Endothelial cell of umbilical vein (primary cell): ENCODE measurements at regions not wholly inside any gene's neighbourhood (a gene's known extent, or its start where the extent isn't known, plus 50 kb on each side); places are given as distances from the start of the nearest gene placed in this dataset.

Source experiments
- BruUV-seq: library from RNA; stranded (reverse); fragments of 400-500 nt; replicated peaks from 2 replicates; lab custom pipeline; 2021; lab: Mats Ljungman, UMichigan
- CTCF ChIA-PET: fragments of 300-600, 350-600 bp; sonication (Branson Sonifier 250); formaldehyde crosslinking; loops from one replicate; lab custom pipeline; 2021; ENCODE audit warnings: antibody characterized with exemption, inconsistent platforms; lab: Charles Lee
- POLR2A ChIA-PET: fragments of 300-600, 350-600 bp; sonication (Branson Sonifier 250); formaldehyde crosslinking; loops from one replicate; lab custom pipeline; 2021; ENCODE audit warnings: antibody characterized with exemption, inconsistent platforms; lab: Charles Lee
- DNase-seq: peaks from one replicate; pipeline ENCODE4 v3.0.0-alpha.2; 2011; ENCODE audit warnings: low read depth, low spot score
- FAIRE-seq: peaks from 2 replicates; lab custom pipeline; 2011; peaks lifted over from hg19 to GRCh38; lab: Jason Lieb, UNC
- H2AFZ ChIP-seq: 2 replicates; pipeline ENCODE4 v1.6.0; 2012; ENCODE audit warnings: low read depth, low read length, control low read depth, inconsistent platforms
- H3K27ac ChIP-seq: 2 replicates; pipeline ENCODE4 v1.5.1; 2011; ENCODE audit warnings: low read depth, mild to moderate bottlenecking, control low read depth, low read length, moderate library complexity; ENCODE audit not compliant: insufficient read depth
- H3K27me3 ChIP-seq, 2 experiments: 2 replicates each; pipeline versions ENCODE4 v1.6.0 to v1.6.1; 2011; ENCODE audit warnings: low read length in 2 of 2, mixed read lengths in 1 of 2; ENCODE audit not compliant: control insufficient read depth in 2 of 2, insufficient read depth in 2 of 2
- H3K36me3 ChIP-seq, 2 experiments: 2 replicates in 1 of 2; 3 replicates in 1 of 2; pipeline ENCODE4 v1.5.1; 2011; ENCODE audit warnings: low read length in 2 of 2, mild to moderate bottlenecking in 1 of 2, moderate library complexity in 1 of 2; ENCODE audit not compliant: control insufficient read depth in 2 of 2, insufficient read depth in 2 of 2; ENCODE audit errors: extremely low read depth in 1 of 2
- H3K4me1 ChIP-seq: 3 replicates; pipeline ENCODE4 v1.5.1; 2011; ENCODE audit warnings: mild to moderate bottlenecking, low read length; ENCODE audit not compliant: control insufficient read depth, insufficient read depth; ENCODE audit errors: extremely low read depth
- H3K4me2 ChIP-seq: 2 replicates; pipeline ENCODE4 v1.6.1; 2011; ENCODE audit warnings: low read length, control low read depth, mixed read lengths; ENCODE audit not compliant: insufficient read depth
- H3K4me3 ChIP-seq, 3 experiments: fragments of 200-600 bp in 1 of 3; sonication (generic), shearing (Covaris generic) in 1 of 3; replicated peaks in 1 of 3; 2 replicates each; pipeline ENCODE4 v1.5.1; 2011 to 2016; ENCODE audit warnings: control low read depth in 3 of 3, low read length in 3 of 3, mild to moderate bottlenecking in 2 of 3, inconsistent platforms in 1 of 3, low read depth in 1 of 3, moderate library complexity in 1 of 3; ENCODE audit not compliant: insufficient read depth in 1 of 3
- H3K79me2 ChIP-seq: 2 replicates; pipeline ENCODE4 v1.6.0; 2012; ENCODE audit warnings: low read length, inconsistent platforms; ENCODE audit not compliant: control insufficient read depth, insufficient read depth
- H3K9ac ChIP-seq: replicated peaks from 2 replicates; pipeline ENCODE3; 2011; ENCODE audit warnings: low read length, control low read depth; ENCODE audit not compliant: insufficient read depth; ENCODE audit errors: extremely low read depth
- H3K9me1 ChIP-seq: replicated peaks from 3 replicates; pipeline ENCODE4 v1.6.0; 2011; ENCODE audit warnings: mild to moderate bottlenecking, low read length; ENCODE audit not compliant: control insufficient read depth, insufficient read depth; ENCODE audit errors: extremely low read depth
- H3K9me3 ChIP-seq: replicated peaks from 2 replicates; pipeline ENCODE4 v1.5.1; 2012; ENCODE audit warnings: low read length, inconsistent platforms; ENCODE audit not compliant: control insufficient read depth, insufficient read depth
- H4K20me1 ChIP-seq: replicated peaks from 2 replicates; pipeline ENCODE3; 2011; ENCODE audit warnings: mild to moderate bottlenecking, low read length; ENCODE audit not compliant: control insufficient read depth, insufficient read depth; ENCODE audit errors: extremely low read depth
- EZH2 ChIP-seq: IDR thresholded peaks from 2 replicates; pipeline ENCODE4 v1.6.1; 2012; ENCODE audit warnings: borderline replicate concordance, low read depth, mild to moderate bottlenecking, moderate library complexity, low read length, inconsistent platforms; ENCODE audit not compliant: severe bottlenecking
- FOS ChIP-seq: IDR thresholded peaks from 2 replicates; pipeline ENCODE4 v1.6.1; 2011; ENCODE audit warnings: mild to moderate bottlenecking, low read length, moderate library complexity, borderline replicate concordance; ENCODE audit not compliant: insufficient read depth
- GATA2 ChIP-seq: IDR thresholded peaks from 2 replicates; pipeline ENCODE4 v1.7.0; 2011; ENCODE audit warnings: low read depth, mild to moderate bottlenecking, moderate library complexity, mixed read lengths, low read length; ENCODE audit not compliant: insufficient read length, insufficient read depth
- JUN ChIP-seq: IDR thresholded peaks from 2 replicates; pipeline ENCODE4 v1.6.1; 2011; ENCODE audit warnings: borderline replicate concordance, low read depth; ENCODE audit not compliant: insufficient read length, insufficient read depth
- MAX ChIP-seq: IDR thresholded peaks from 2 replicates; pipeline ENCODE4 v1.6.1; 2011; ENCODE audit not compliant: insufficient read depth, insufficient read length
- MYC ChIP-seq: IDR thresholded peaks from one replicate; pipeline ENCODE4 v1.6.1; 2011; ENCODE audit warnings: mild to moderate bottlenecking, low read depth, low read length
- POLR2A ChIP-seq: IDR thresholded peaks from 2 replicates; pipeline ENCODE4 v1.6.1; 2012; ENCODE audit warnings: low read depth, mild to moderate bottlenecking, control low read depth, low read length
- POLR2AphosphoS5 ChIP-seq: IDR thresholded peaks from 2 replicates; pipeline ENCODE4 v1.6.1; 2012; ENCODE audit warnings: low read depth, mild to moderate bottlenecking, control low read depth, low read length, moderate library complexity; ENCODE audit not compliant: insufficient read depth
- dilution Hi-C: fragments of 300-500 bp; cut with MboI; formaldehyde crosslinking; loops from one replicate; pipeline ENCODE4 v1.15.0; 2019; ENCODE audit warnings: low sequenced_read_pairs; ENCODE audit not compliant: extremely low pct_ligation_motif_present
- intact Hi-C: fragments of 100-400 bp; cut with micrococcal nuclease; formaldehyde crosslinking; loops from one replicate; pipeline ENCODE4 v1.10.0; 2022
- TF ChIP-seq, protein P1 (sequence below), 2 donors: IDR thresholded peaks; 1 replicate in 1 of 2; 2 replicates in 1 of 2; pipeline ENCODE4 v1.5.1; 2011; ENCODE audit warnings: low read length in 2 of 2, mild to moderate bottlenecking in 2 of 2, moderate library complexity in 2 of 2, control low read depth in 1 of 2, inconsistent platforms in 1 of 2, low read depth in 1 of 2; ENCODE audit not compliant: insufficient read depth in 1 of 2; ENCODE audit errors: extremely low read depth in 1 of 2

- no peaks in the 10 kb centered on the region for H3K36me3 ChIP-seq
- no peak overlapping the region for H2AFZ ChIP-seq
- no peak overlapping the region for H3K4me3 ChIP-seq
- H3K9me3 ChIP-seq: peaks cover 2% of the 10 kb centered on the region
- TF ChIP-seq FOS: no peak
- TF ChIP-seq MYC: no peak
- TF ChIP-seq, protein P1, sequence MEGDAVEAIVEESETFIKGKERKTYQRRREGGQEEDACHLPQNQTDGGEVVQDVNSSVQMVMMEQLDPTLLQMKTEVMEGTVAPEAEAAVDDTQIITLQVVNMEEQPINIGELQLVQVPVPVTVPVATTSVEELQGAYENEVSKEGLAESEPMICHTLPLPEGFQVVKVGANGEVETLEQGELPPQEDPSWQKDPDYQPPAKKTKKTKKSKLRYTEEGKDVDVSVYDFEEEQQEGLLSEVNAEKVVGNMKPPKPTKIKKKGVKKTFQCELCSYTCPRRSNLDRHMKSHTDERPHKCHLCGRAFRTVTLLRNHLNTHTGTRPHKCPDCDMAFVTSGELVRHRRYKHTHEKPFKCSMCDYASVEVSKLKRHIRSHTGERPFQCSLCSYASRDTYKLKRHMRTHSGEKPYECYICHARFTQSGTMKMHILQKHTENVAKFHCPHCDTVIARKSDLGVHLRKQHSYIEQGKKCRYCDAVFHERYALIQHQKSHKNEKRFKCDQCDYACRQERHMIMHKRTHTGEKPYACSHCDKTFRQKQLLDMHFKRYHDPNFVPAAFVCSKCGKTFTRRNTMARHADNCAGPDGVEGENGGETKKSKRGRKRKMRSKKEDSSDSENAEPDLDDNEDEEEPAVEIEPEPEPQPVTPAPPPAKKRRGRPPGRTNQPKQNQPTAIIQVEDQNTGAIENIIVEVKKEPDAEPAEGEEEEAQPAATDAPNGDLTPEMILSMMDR (IDR thresholded peaks at IDR 0.05; ENCODE audit: extremely low read depth in 1 of 2, insufficient read depth in 1 of 2, low read depth in 1 of 2, low read length in 2 of 2): no peak
- TF ChIP-seq JUN: no peak
- no peak for TF ChIP-seq POLR2AphosphoS5
- no peak for TF ChIP-seq POLR2A
- TF ChIP-seq EZH2: no peak
- no peak for TF ChIP-seq MAX
- TF ChIP-seq GATA2: no peak
- intact Hi-C loops: no loop called here
- dilution Hi-C loops: no loop called here
- CTCF ChIA-PET: no interaction called here
- H3K9ac ChIP-seq: no peak overlapping the region
- H3K4me1 ChIP-seq: no peaks in the 10 kb centered on the region
- H3K4me2 ChIP-seq: no peak overlapping the region
- no peak overlapping the region for H3K27ac ChIP-seq
- no peaks in the 10 kb centered on the region for H3K27me3 ChIP-seq
- H3K9me1 ChIP-seq: no peaks in the 10 kb centered on the region
- DNase-seq (no peak), FAIRE-seq (no peak)
- no peaks in the 10 kb centered on the region for H3K79me2 ChIP-seq
- BruUV-seq: no TSS peak
- H4K20me1 ChIP-seq: no peaks in the 10 kb centered on the region
- POLR2A ChIA-PET: no interaction called here
Measured at GRCh38 chrX:20906571-20906970, 467.6 kb upstream of the CNKSR2 start.
